ENCODE measurements at regions not wholly inside any gene's neighbourhood (a gene's known extent, or its start where the extent isn't known, plus 50 kb on each side); places are given as distances from the start of the nearest gene placed in this dataset.
"Not testable (repeated sequence)": the region's sequence is repeated elsewhere in the genome, so short reads cannot be mapped to it uniquely, and the experiment has no call there.

GRCh38 chr10:44101082-44101481 is 283.8 kb downstream of the CXCL12 start:
- Histone ChIP-seq H3K9me3 (ENCODE audit: insufficient read depth, low read depth, low read length) (no peaks in the 10 kb centered on the region), H3K27me3 (ENCODE audit: insufficient read depth, low read length, poor library complexity, severe bottlenecking) (no peaks in the 10 kb centered on the region), H3K4me3 (ENCODE audit: low read length, poor library complexity, severe bottlenecking) (no peak overlapping the region), H3F3A (ENCODE audit: low read depth) (no peaks in the 10 kb centered on the region), H4K20me1 (ENCODE audit: insufficient read depth, low read length, poor library complexity, severe bottlenecking) (no peaks in the 10 kb centered on the region), H3K9me2 (replicated peaks; ENCODE audit: low read depth, low read length) (no peaks in the 10 kb centered on the region), H3K9ac (ENCODE audit: low read depth, low read length, poor library complexity, severe bottlenecking) (no peak overlapping the region), H3K4me1 (ENCODE audit: insufficient read depth, low read length, poor library complexity, severe bottlenecking) (peaks cover 5% of the 10 kb centered on the region), H3K36me3 (ENCODE audit: insufficient read depth, low read length) (no peaks in the 10 kb centered on the region), H2AFZ (ENCODE audit: low read length) (no peak overlapping the region), H3K4me2 (ENCODE audit: low read depth, low read length, poor library complexity, severe bottlenecking) (no peak overlapping the region), H3K79me2 (ENCODE audit: insufficient read depth, low read length) (no peaks in the 10 kb centered on the region)
- TF ChIP-seq EZH2phosphoT487 (IDR thresholded peaks at IDR 0.05; ENCODE audit: borderline replicate concordance) (no peak), CTCF (conservative IDR thresholded peaks at IDR 0.05; ENCODE audit: low read length) (no peak)

- no peaks in the 10 kb centered on the region for H3K9me2 ChIP-seq (replicated peaks; ENCODE audit: low read depth, low read length)
- no peaks in the 10 kb centered on the region for H3K36me3 ChIP-seq (ENCODE audit: insufficient read depth, low read length)
- H3K9me3 ChIP-seq (ENCODE audit: insufficient read depth, low read depth, low read length) = no peaks in the 10 kb centered on the region
- no peak overlapping the region for H2AFZ ChIP-seq (ENCODE audit: low read length)
- no peak for TF ChIP-seq EZH2phosphoT487 (IDR thresholded peaks at IDR 0.05; ENCODE audit: borderline replicate concordance)
- TF ChIP-seq CTCF (conservative IDR thresholded peaks at IDR 0.05; ENCODE audit: low read length) = no peak
- peaks cover 5% of the 10 kb centered on the region for H3K4me1 ChIP-seq (ENCODE audit: insufficient read depth, low read length, poor library complexity, severe bottlenecking)
- H3K27me3 ChIP-seq (ENCODE audit: insufficient read depth, low read length, poor library complexity, severe bottlenecking) = no peaks in the 10 kb centered on the region
- H3K9ac ChIP-seq (ENCODE audit: low read depth, low read length, poor library complexity, severe bottlenecking) = no peak overlapping the region
- no peaks in the 10 kb centered on the region for H3K79me2 ChIP-seq (ENCODE audit: insufficient read depth, low read length)
- H4K20me1 ChIP-seq (ENCODE audit: insufficient read depth, low read length, poor library complexity, severe bottlenecking) = no peaks in the 10 kb centered on the region
- H3K4me2 ChIP-seq (ENCODE audit: low read depth, low read length, poor library complexity, severe bottlenecking) = no peak overlapping the region
- no peak overlapping the region for H3K4me3 ChIP-seq (ENCODE audit: low read length, poor library complexity, severe bottlenecking)
- no peaks in the 10 kb centered on the region for H3F3A ChIP-seq (ENCODE audit: low read depth)
Measured at GRCh38 chr10:44099511-44099910, 285.4 kb downstream of the CXCL12 start.

GRCh38 chr10:44096217-44096616 is 288.7 kb downstream of the CXCL12 start:
- H3K36me3 ChIP-seq (ENCODE audit: insufficient read depth, low read length); H3K27me3 ChIP-seq (ENCODE audit: insufficient read depth, low read length, poor library complexity, severe bottlenecking); H4K20me1 ChIP-seq (ENCODE audit: insufficient read depth, low read length, poor library complexity, severe bottlenecking); H3K4me3 ChIP-seq (ENCODE audit: low read length, poor library complexity, severe bottlenecking); H3K9me3 ChIP-seq (ENCODE audit: insufficient read depth, low read depth, low read length); H3K4me1 ChIP-seq (ENCODE audit: insufficient read depth, low read length, poor library complexity, severe bottlenecking); H3K9me2 ChIP-seq (replicated peaks; ENCODE audit: low read depth, low read length); H3K79me2 ChIP-seq (ENCODE audit: insufficient read depth, low read length); H3K4me2 ChIP-seq (ENCODE audit: low read depth, low read length, poor library complexity, severe bottlenecking); H3F3A ChIP-seq (ENCODE audit: low read depth); H3K9ac ChIP-seq (ENCODE audit: low read depth, low read length, poor library complexity, severe bottlenecking); H2AFZ ChIP-seq (ENCODE audit: low read length): not testable (repeated sequence)

GRCh38 chr10:44089671-44090070 is 295.2 kb downstream of the CXCL12 start:
- 0 out of 2 replicates have a peak, but pooled peaks cover 5% of the 10 kb centered on the region for H3K9me3 ChIP-seq (ENCODE audit: insufficient read depth, low read depth, low read length)
- no peak overlapping the region for H3K9ac ChIP-seq (ENCODE audit: low read depth, low read length, poor library complexity, severe bottlenecking)
- TF ChIP-seq CTCF (conservative IDR thresholded peaks at IDR 0.05; ENCODE audit: low read length) = no peak
- no peak for TF ChIP-seq EZH2phosphoT487 (IDR thresholded peaks at IDR 0.05; ENCODE audit: borderline replicate concordance)

More at GRCh38 chr10:44089671-44090070, 295.2 kb downstream of the CXCL12 start:
- Histone ChIP-seq H3K4me3 (ENCODE audit: low read length, poor library complexity, severe bottlenecking) (no peak overlapping the region), H2AFZ (ENCODE audit: low read length) (no peak overlapping the region), H4K20me1 (ENCODE audit: insufficient read depth, low read length, poor library complexity, severe bottlenecking) (no peaks in the 10 kb centered on the region), H3K4me2 (ENCODE audit: low read depth, low read length, poor library complexity, severe bottlenecking) (no peak overlapping the region), H3K79me2 (ENCODE audit: insufficient read depth, low read length) (no peaks in the 10 kb centered on the region), H3F3A (ENCODE audit: low read depth) (no peaks in the 10 kb centered on the region), H3K9me2 (replicated peaks; ENCODE audit: low read depth, low read length) (no peaks in the 10 kb centered on the region), H3K4me1 (ENCODE audit: insufficient read depth, low read length, poor library complexity, severe bottlenecking) (no peaks in the 10 kb centered on the region), H3K36me3 (ENCODE audit: insufficient read depth, low read length) (no peaks in the 10 kb centered on the region), H3K27me3 (ENCODE audit: insufficient read depth, low read length, poor library complexity, severe bottlenecking) (no peaks in the 10 kb centered on the region)
